ENCODE measurements at regions not wholly inside any gene's neighbourhood (a gene's known extent, or its start where the extent isn't known, plus 50 kb on each side); places are given as distances from the start of the nearest gene placed in this dataset.

GRCh38 chrX:122303761-122304160 is 880.3 kb upstream of the GRIA3 start:
- TF ChIP-seq, protein P1, sequence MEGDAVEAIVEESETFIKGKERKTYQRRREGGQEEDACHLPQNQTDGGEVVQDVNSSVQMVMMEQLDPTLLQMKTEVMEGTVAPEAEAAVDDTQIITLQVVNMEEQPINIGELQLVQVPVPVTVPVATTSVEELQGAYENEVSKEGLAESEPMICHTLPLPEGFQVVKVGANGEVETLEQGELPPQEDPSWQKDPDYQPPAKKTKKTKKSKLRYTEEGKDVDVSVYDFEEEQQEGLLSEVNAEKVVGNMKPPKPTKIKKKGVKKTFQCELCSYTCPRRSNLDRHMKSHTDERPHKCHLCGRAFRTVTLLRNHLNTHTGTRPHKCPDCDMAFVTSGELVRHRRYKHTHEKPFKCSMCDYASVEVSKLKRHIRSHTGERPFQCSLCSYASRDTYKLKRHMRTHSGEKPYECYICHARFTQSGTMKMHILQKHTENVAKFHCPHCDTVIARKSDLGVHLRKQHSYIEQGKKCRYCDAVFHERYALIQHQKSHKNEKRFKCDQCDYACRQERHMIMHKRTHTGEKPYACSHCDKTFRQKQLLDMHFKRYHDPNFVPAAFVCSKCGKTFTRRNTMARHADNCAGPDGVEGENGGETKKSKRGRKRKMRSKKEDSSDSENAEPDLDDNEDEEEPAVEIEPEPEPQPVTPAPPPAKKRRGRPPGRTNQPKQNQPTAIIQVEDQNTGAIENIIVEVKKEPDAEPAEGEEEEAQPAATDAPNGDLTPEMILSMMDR (IDR thresholded peaks at IDR 0.05), result no peak
- no peak for TF ChIP-seq POLR2A (IDR thresholded peaks at IDR 0.05)
